ENCODE measurements at regions not wholly inside any gene's neighbourhood (a gene's known extent, or its start where the extent isn't known, plus 50 kb on each side); places are given as distances from the start of the nearest gene placed in this dataset.
"Not testable (repeated sequence)": the region's sequence is repeated elsewhere in the genome, so short reads cannot be mapped to it uniquely, and the experiment has no call there.

DNA sequence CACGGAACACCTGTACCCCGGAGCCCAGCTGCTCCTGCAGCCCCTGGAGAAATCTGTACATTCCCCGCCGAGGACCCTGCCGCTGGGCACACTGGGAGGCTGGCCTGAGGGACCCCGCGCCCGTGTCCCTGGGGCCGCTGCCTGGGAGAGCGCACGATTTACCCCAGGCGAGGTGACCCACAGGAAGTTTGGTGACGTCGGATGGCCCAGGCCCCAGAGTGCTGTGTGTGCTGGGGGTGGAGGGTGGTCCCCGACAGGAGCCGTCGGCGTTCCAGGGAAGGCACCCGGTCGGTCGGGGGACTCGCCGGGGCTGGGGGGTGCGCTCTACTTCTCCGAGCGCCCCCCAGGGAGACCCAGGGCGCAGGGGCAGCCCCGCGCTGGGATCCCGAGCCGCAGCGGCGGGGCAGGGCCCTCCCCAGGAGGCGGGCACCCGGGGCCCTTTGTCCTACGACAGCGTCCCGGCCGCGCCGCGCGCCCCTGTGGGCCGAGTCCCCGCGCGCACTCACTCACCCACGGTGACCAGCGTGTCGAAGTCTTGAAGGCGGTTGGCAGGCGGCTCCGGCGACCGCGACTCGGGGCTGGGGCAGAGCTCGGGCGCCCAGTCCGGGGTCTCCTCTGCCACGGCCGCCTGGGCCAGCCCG, 167.9 kb upstream of the PRKX start:
- intact Hi-C loops (cut with DNase I); H3K9me3 ChIP-seq (ENCODE audit: control insufficient read depth, low read length); ATAC-seq (ENCODE audit: low FRiP score): not testable (repeated sequence)

DNA sequence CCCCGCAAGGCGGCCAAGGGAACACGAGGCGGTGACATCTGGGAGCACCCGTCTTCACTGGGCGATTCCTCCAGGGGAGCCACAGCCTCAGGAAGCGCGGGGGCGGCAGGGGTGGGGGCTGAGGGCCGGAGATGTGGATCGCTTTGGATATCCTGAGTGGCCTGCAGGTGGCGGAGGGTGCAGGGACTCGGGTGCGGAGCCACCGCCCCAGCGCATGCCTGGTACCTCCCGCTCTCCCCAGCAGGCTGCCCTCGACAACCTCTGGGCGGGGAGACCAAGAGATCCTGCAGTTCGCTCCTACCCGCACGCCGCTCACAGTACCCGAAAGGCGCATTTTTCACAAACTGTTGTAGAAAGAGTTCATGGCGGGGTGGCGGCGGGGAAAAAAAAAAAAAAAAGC, 162.9 kb upstream of the PRKX start:
- H3K36me3 ChIP-seq (ENCODE audit: control insufficient read depth in 1 of 2, insufficient read depth in 2 of 2, low read length in 1 of 2); DNase-seq; H3K27ac ChIP-seq (ENCODE audit: low read depth in 1 of 2, low read length in 2 of 2); intact Hi-C loops (cut with DNase I); ATAC-seq (ENCODE audit: low FRiP score); H3K27me3 ChIP-seq (ENCODE audit: control insufficient read depth in 1 of 2, insufficient read depth in 2 of 2, low read length in 1 of 2); H3K9me3 ChIP-seq (ENCODE audit: control insufficient read depth, low read length); H3K4me1 ChIP-seq (ENCODE audit: control insufficient read depth in 1 of 2, insufficient read depth in 2 of 2, low read length in 2 of 2); H3K4me3 ChIP-seq (ENCODE audit: low read length in 2 of 2): not testable (repeated sequence)
- WGBS, 2 donors = no CpG with 5 or more reads among the region's 28 CpGs

More for the DNA sequence above, 167.9 kb upstream of the PRKX start:
- H3K4me1 ChIP-seq (ENCODE audit: control insufficient read depth in 1 of 2, insufficient read depth in 2 of 2, low read length in 2 of 2); DNase-seq; H3K27ac ChIP-seq (ENCODE audit: low read depth in 1 of 2, low read length in 2 of 2); H3K36me3 ChIP-seq (ENCODE audit: control insufficient read depth in 1 of 2, insufficient read depth in 2 of 2, low read length in 1 of 2); H3K4me3 ChIP-seq (ENCODE audit: low read length in 2 of 2); H3K27me3 ChIP-seq (ENCODE audit: control insufficient read depth in 1 of 2, insufficient read depth in 2 of 2, low read length in 1 of 2): not testable (repeated sequence)
- no CpG with 5 or more reads among the region's 63 CpGs for WGBS, 2 donors

DNA sequence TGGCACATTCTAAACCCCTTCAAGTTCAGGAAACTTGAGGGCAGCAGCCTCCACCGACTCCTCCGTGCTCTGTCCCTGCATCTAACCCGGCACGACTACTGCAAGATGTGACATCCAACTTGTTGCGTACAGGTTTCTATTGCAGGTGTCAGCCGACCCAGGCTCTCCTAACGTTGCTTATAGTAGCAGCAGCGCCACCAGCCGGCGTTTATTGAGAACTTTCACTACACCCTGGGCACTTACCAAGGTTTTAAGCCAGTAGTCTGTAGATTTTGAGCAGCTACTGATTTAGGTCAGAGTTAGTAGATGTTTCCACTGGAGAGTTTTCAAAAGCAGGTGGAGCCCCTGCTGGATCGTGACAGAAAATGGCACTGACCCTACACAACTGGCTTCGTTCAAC, 162.2 kb upstream of the PRKX start:
- H3K27ac ChIP-seq (ENCODE audit: low read depth in 1 of 2, low read length in 2 of 2); H3K4me3 ChIP-seq (ENCODE audit: low read length in 2 of 2); H3K27me3 ChIP-seq (ENCODE audit: control insufficient read depth in 1 of 2, insufficient read depth in 2 of 2, low read length in 1 of 2); H3K4me1 ChIP-seq (ENCODE audit: control insufficient read depth in 1 of 2, insufficient read depth in 2 of 2, low read length in 2 of 2); H3K9me3 ChIP-seq (ENCODE audit: control insufficient read depth, low read length); H3K36me3 ChIP-seq (ENCODE audit: control insufficient read depth in 1 of 2, insufficient read depth in 2 of 2, low read length in 1 of 2); intact Hi-C loops (cut with DNase I); ATAC-seq (ENCODE audit: low FRiP score); DNase-seq: not testable (repeated sequence)
- WGBS, 2 donors = no CpG with 5 or more reads among the region's 12 CpGs

DNA sequence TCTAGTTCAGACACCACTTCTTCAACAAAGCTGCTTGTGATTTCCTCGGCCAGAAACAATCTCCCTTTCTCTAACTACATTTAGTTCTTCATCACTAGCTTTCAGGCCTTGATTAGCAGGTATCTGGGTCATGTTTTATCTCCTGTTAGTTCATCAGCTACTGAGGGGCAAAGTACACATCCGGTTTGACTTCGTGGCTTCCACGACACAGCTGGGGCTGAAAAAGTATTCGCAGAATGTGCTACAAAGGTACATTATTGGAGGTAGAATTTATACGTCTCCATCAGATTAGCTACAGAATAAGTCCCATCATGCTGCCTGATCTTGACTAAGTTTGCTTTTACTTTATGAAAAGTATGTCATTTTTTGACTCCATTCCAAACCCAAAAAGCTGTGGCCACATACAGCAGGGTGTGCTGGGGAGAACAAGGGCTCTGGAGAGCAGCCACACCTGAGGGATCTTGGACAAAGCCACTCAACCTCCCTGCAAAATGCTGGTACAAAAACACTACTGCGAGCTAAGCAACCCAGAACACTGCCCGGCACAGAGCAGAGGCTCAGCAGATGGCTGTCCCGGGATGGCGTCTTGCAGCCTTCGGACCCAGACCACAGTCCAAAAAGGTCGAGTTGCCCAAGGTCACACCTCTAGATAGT, 158.9 kb upstream of the PRKX start:
- WGBS, 2 donors = 84% methylated on average over 5 of the region's 12 CpGs; no CpG with 5 or more reads in 1 of the 2 donors
- H3K27me3 ChIP-seq (ENCODE audit: control insufficient read depth in 1 of 2, insufficient read depth in 2 of 2, low read length in 1 of 2); H3K4me3 ChIP-seq (ENCODE audit: low read length in 2 of 2); intact Hi-C loops (cut with DNase I); H3K4me1 ChIP-seq (ENCODE audit: control insufficient read depth in 1 of 2, insufficient read depth in 2 of 2, low read length in 2 of 2); H3K27ac ChIP-seq (ENCODE audit: low read depth in 1 of 2, low read length in 2 of 2); ATAC-seq (ENCODE audit: low FRiP score); H3K9me3 ChIP-seq (ENCODE audit: control insufficient read depth, low read length); H3K36me3 ChIP-seq (ENCODE audit: control insufficient read depth in 1 of 2, insufficient read depth in 2 of 2, low read length in 1 of 2): not testable (repeated sequence)
- peak in 1 of 2 donors; percentile 2 for DNase-seq

DNA sequence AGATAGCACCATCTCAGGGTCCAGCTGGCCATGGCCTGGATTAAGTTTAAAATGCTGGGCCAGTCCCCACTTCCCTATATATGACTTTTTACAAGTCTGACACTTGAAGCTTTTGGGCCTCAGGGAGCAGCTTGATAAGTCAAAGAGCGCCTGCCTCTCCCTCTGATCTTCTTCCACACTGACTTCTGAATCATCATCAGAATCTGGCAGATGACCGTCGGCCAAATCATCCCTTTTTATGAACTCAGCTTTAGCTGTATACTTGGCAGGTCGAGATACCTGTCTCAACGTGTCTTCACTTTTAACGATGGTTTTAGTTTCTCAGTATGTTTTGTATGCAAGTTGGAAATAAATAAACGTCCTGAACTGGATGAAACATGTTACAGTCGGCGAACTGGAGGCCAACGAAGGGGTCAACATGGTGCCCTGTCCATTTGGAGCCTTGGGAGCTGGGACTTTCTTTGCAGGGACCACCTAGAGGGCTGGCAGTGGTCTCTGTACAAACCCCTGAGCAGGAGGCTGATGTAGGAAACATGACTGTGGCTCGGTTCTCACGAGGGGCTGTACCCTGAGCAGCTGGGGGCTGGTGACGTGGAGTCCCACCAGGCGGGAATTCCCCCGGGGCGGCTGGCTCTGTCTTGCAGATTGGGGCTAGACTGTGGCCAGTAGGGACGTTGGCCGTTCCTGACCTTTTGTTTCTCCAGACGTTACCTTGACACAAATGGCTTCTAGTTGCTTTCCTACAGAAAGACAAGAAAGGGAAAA, 153.8 kb upstream of the PRKX start:
- DNase-seq; H3K9me3 ChIP-seq (ENCODE audit: control insufficient read depth, low read length); ATAC-seq (ENCODE audit: low FRiP score); intact Hi-C loops (cut with DNase I); H3K4me3 ChIP-seq (ENCODE audit: low read length in 2 of 2); H3K36me3 ChIP-seq (ENCODE audit: control insufficient read depth in 1 of 2, insufficient read depth in 2 of 2, low read length in 1 of 2); H3K27ac ChIP-seq (ENCODE audit: low read depth in 1 of 2, low read length in 2 of 2); H3K27me3 ChIP-seq (ENCODE audit: control insufficient read depth in 1 of 2, insufficient read depth in 2 of 2, low read length in 1 of 2); H3K4me1 ChIP-seq (ENCODE audit: control insufficient read depth in 1 of 2, insufficient read depth in 2 of 2, low read length in 2 of 2): not testable (repeated sequence)
- no CpG with 5 or more reads among the region's 19 CpGs for WGBS, 2 donors

DNA sequence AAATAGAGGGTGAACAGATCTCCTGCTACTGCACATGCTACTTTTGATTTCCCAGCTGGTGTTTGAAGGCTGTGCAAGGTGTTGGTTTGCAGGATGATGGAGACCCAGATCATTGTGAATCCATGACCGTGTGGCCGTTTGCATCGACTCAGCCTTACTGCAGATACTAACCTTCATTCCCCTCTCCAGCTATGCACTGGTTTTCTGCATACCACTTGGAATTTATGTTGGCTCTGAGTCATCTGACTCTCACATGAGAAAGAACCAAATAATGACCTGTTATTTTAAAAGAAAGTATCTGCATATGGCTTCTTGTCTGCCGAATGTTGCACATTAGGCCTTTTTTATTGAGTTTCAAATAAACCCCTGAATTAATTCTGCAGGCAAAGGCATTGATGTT, 144.9 kb upstream of the PRKX start:
- H3K4me1 ChIP-seq (ENCODE audit: control insufficient read depth in 1 of 2, insufficient read depth in 2 of 2, low read length in 2 of 2); H3K27me3 ChIP-seq (ENCODE audit: control insufficient read depth in 1 of 2, insufficient read depth in 2 of 2, low read length in 1 of 2); H3K4me3 ChIP-seq (ENCODE audit: low read length in 2 of 2); H3K36me3 ChIP-seq (ENCODE audit: control insufficient read depth in 1 of 2, insufficient read depth in 2 of 2, low read length in 1 of 2); intact Hi-C loops (cut with DNase I); DNase-seq; H3K27ac ChIP-seq (ENCODE audit: low read depth in 1 of 2, low read length in 2 of 2); ATAC-seq (ENCODE audit: low FRiP score); H3K9me3 ChIP-seq (ENCODE audit: control insufficient read depth, low read length): not testable (repeated sequence)
- no CpG with 5 or more reads among the region's 4 CpGs for WGBS, 2 donors

DNA sequence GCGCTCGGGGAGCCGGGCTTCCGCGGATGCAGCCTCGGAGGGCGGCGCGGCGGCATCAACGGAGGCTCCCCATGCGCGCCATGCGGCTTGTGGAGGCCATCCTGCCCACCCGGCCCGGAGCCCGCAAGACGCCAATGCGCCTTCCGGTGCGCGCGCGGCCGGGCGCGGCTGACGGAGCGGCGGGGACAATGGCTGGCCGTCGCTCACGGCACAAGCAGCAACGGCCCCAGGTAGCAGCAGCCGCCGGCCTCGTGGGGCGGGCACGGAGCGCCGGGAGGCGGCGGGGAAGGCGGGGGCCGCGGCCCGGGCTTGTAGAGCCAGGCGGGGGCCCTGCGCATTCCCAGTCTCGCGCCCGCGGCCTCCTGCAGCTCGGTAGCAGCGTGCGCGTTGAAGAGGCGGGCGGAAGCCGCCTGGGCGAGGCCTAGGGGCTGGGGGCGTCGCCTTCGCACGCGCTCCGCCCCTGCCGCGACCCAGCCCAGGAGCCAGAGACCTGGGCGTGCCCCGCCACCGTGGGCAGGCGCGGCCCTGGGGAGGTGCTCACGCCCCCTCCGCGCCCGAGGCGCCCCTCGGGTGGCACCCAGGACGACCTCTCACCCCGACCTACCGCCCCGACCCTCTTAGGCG, 130.2 kb upstream of the PRKX start:
- H3K27me3 ChIP-seq (ENCODE audit: control insufficient read depth in 1 of 2, insufficient read depth in 2 of 2, low read length in 1 of 2); H3K9me3 ChIP-seq (ENCODE audit: control insufficient read depth, low read length); intact Hi-C loops (cut with DNase I); H3K4me1 ChIP-seq (ENCODE audit: control insufficient read depth in 1 of 2, insufficient read depth in 2 of 2, low read length in 2 of 2); ATAC-seq (ENCODE audit: low FRiP score); H3K27ac ChIP-seq (ENCODE audit: low read depth in 1 of 2, low read length in 2 of 2); H3K36me3 ChIP-seq (ENCODE audit: control insufficient read depth in 1 of 2, insufficient read depth in 2 of 2, low read length in 1 of 2); DNase-seq; H3K4me3 ChIP-seq (ENCODE audit: low read length in 2 of 2): not testable (repeated sequence)
- WGBS, 2 donors = 0% methylated on average over 1 of the region's 85 CpGs; no CpG with 5 or more reads in 1 of the 2 donors

DNA sequence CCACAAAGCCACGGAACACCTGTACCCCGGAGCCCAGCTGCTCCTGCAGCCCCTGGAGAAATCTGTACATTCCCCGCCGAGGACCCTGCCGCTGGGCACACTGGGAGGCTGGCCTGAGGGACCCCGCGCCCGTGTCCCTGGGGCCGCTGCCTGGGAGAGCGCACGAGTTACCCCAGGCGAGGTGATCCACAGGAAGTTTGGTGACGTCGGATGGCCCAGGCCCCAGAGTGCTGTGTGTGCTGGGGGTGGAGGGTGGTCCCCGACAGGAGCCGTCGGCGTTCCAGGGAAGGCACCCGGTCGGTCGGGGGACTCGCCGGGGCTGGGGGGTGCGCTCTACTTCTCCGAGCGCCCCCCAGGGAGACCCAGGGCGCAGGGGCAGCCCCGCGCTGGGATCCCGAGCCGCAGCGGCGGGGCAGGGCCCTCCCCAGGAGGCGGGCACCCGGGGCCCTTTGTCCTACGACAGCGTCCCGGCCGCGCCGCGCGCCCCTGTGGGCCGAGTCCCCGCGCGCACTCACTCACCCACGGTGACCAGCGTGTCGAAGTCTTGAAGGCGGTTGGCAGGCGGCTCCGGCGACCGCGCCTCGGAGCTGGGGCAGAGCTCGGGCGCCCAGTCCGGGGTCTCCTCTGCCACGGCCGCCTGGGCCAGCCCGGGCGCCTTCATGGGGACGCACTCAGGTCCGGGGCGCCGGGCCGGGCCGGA, 129.5 kb upstream of the PRKX start:
- ATAC-seq (ENCODE audit: low FRiP score); DNase-seq; H3K27ac ChIP-seq (ENCODE audit: low read depth in 1 of 2, low read length in 2 of 2); H3K4me1 ChIP-seq (ENCODE audit: control insufficient read depth in 1 of 2, insufficient read depth in 2 of 2, low read length in 2 of 2); intact Hi-C loops (cut with DNase I); H3K27me3 ChIP-seq (ENCODE audit: control insufficient read depth in 1 of 2, insufficient read depth in 2 of 2, low read length in 1 of 2); H3K9me3 ChIP-seq (ENCODE audit: control insufficient read depth, low read length); H3K4me3 ChIP-seq (ENCODE audit: low read length in 2 of 2); H3K36me3 ChIP-seq (ENCODE audit: control insufficient read depth in 1 of 2, insufficient read depth in 2 of 2, low read length in 1 of 2): not testable (repeated sequence)
- WGBS, 2 donors = 0% methylated on average over 14 of the region's 70 CpGs; no CpG with 5 or more reads in 1 of the 2 donors
